OCI-LY3 (cell line): ENCODE measurements at regions not wholly inside any gene's neighbourhood (a gene's known extent, or its start where the extent isn't known, plus 50 kb on each side); places are given as distances from the start of the nearest gene placed in this dataset.

Experiments used
- CTCF ChIP-seq: fragments of 200-600, 300-600 bp; sonication (generic); IDR thresholded peaks from 2 replicates; pipeline ENCODE4 v1.5.1; 2014; ENCODE audit warnings: antibody characterized with exemption, low read length, low read depth
- EZH2phosphoT487 ChIP-seq: fragments of 200-600 bp; shearing (Covaris generic); IDR thresholded peaks from 2 replicates; pipeline ENCODE4 v1.6.1; 2018; ENCODE audit warnings: antibody characterized with exemption, mixed run types, low read depth

GRCh38 chr17:55931446-55931845, 180.6 kb downstream of the PCTP start:
- TF ChIP-seq CTCF (no peak), EZH2phosphoT487 (no peak)
